SK-N-SH treated with all-trans-retinoic acid at 6 μM for 48 hours (cell line): ENCODE measurements at regions not wholly inside any gene's neighbourhood (a gene's known extent, or its start where the extent isn't known, plus 50 kb on each side); places are given as distances from the start of the nearest gene placed in this dataset.

ENCODE experiments used
- ATAC-seq: fragments of 200-7000 bp; cut with Tn5 transposase; 3 replicates; pipeline ENCODE4 v1.9.1; 2020; ENCODE audit warnings: mild to moderate bottlenecking, moderate library complexity
- ARNTL ChIP-seq: fragments of 450-650 bp; formaldehyde crosslinking; IDR thresholded peaks from 2 replicates; pipeline ENCODE4 v1.5.0; 2020; ENCODE audit warnings: low read depth, mild to moderate bottlenecking, moderate library complexity, borderline replicate concordance
- BACH2 ChIP-seq: fragments of 250-450 bp; sonication (Bioruptor Pico); IDR thresholded peaks from 2 replicates; pipeline ENCODE4 v1.9.0; 2021; ENCODE audit warnings: mild to moderate bottlenecking, borderline replicate concordance
- CREB5 ChIP-seq: fragments of 250-450 bp; sonication (Bioruptor Pico); IDR thresholded peaks from 2 replicates; pipeline ENCODE4 v1.5.1; 2020; ENCODE audit warnings: low read depth, mild to moderate bottlenecking, moderate library complexity
- CSDC2 ChIP-seq: fragments of 250-450 bp; sonication (Bioruptor Pico); IDR thresholded peaks from 2 replicates; pipeline ENCODE4 v1.5.0; 2020; ENCODE audit warnings: mild to moderate bottlenecking, moderate library complexity
- CSRNP3 ChIP-seq: fragments of 250-450 bp; sonication (Bioruptor Pico); IDR thresholded peaks from 2 replicates; pipeline ENCODE4 v1.5.1; 2021; ENCODE audit warnings: mild to moderate bottlenecking, moderate library complexity
- ESRRG ChIP-seq: fragments of 250-450 bp; sonication (Bioruptor Pico); IDR thresholded peaks from 2 replicates; pipeline ENCODE4 v1.6.1; 2021; ENCODE audit warnings: mild to moderate bottlenecking
- GLIS3 ChIP-seq: fragments of 250-450 bp; sonication (Bioruptor Pico); IDR thresholded peaks from 2 replicates; pipeline ENCODE4 v1.5.0; 2020; ENCODE audit warnings: mild to moderate bottlenecking, moderate library complexity
- ISL1 ChIP-seq: fragments of 250-450 bp; sonication (Bioruptor Pico); IDR thresholded peaks from 2 replicates; pipeline ENCODE4 v2.1.2; 2022; ENCODE audit warnings: mild to moderate bottlenecking, moderate library complexity
- OSR1 ChIP-seq: fragments of 250-450 bp; sonication (Bioruptor Pico); IDR thresholded peaks from 2 replicates; pipeline ENCODE4 v1.8.0; 2022; ENCODE audit warnings: moderate library complexity, mild to moderate bottlenecking, inconsistent platforms
- PATZ1 ChIP-seq: fragments of 250-450 bp; sonication (Bioruptor Pico); IDR thresholded peaks from 2 replicates; pipeline ENCODE4 v1.8.0; 2020; ENCODE audit warnings: mild to moderate bottlenecking, moderate library complexity, borderline replicate concordance
- POU6F1 ChIP-seq: fragments of 250-450 bp; sonication (Bioruptor Pico); IDR thresholded peaks from 2 replicates; pipeline ENCODE4 v1.8.0; 2021; ENCODE audit warnings: low read depth, mild to moderate bottlenecking, moderate library complexity, borderline replicate concordance
- PPARA ChIP-seq: fragments of 250-450 bp; sonication (Bioruptor Pico); IDR thresholded peaks from 2 replicates; pipeline ENCODE4 v1.5.0; 2020; ENCODE audit warnings: mild to moderate bottlenecking, borderline replicate concordance
- RARB ChIP-seq: fragments of 250-450 bp; sonication (Bioruptor Pico); IDR thresholded peaks from 2 replicates; pipeline ENCODE4 v1.8.0; 2021; ENCODE audit warnings: mild to moderate bottlenecking, moderate library complexity
- SNAI2 ChIP-seq: fragments of 250-450 bp; sonication (Bioruptor Pico); IDR thresholded peaks from 2 replicates; pipeline ENCODE4 v1.5.0; 2020; ENCODE audit warnings: mild to moderate bottlenecking, moderate library complexity
- TCF4 ChIP-seq: fragments of 250-450 bp; sonication (Bioruptor Pico); IDR thresholded peaks from 2 replicates; pipeline ENCODE4 v1.8.0; 2021; ENCODE audit warnings: mild to moderate bottlenecking, moderate library complexity, borderline replicate concordance
- TOX ChIP-seq: fragments of 250-450 bp; sonication (Bioruptor Pico); IDR thresholded peaks from 2 replicates; pipeline ENCODE4 v1.8.0; 2021; ENCODE audit warnings: mild to moderate bottlenecking, moderate library complexity, borderline replicate concordance
- TSHZ2 ChIP-seq: fragments of 250-450 bp; sonication (Bioruptor Pico); IDR thresholded peaks from 2 replicates; pipeline ENCODE4 v1.5.0; 2020; ENCODE audit warnings: mild to moderate bottlenecking, moderate library complexity
- ZC3H10 ChIP-seq: fragments of 250-450 bp; sonication (Bioruptor Pico); IDR thresholded peaks from 2 replicates; pipeline ENCODE4 v1.5.1; 2021; ENCODE audit warnings: mild to moderate bottlenecking, moderate library complexity
- ZFP3 ChIP-seq: fragments of 250-450 bp; sonication (Bioruptor Pico); IDR thresholded peaks from 2 replicates; pipeline ENCODE4 v1.5.0; 2020; ENCODE audit warnings: mild to moderate bottlenecking, moderate library complexity
- ZFP30 ChIP-seq: fragments of 450-650 bp; formaldehyde crosslinking; IDR thresholded peaks from 2 replicates; pipeline ENCODE4 v1.5.0; 2022; ENCODE audit warnings: mild to moderate bottlenecking, moderate library complexity
- ZNF565 ChIP-seq: fragments of 450-650 bp; formaldehyde crosslinking; conservative IDR thresholded peaks from 2 replicates; pipeline ENCODE4 v1.5.0; 2020; ENCODE audit warnings: low read depth, mild to moderate bottlenecking, moderate library complexity
- ZNF70 ChIP-seq: fragments of 450-650 bp; formaldehyde crosslinking; IDR thresholded peaks from 2 replicates; pipeline ENCODE4 v1.5.0; 2020; ENCODE audit warnings: mild to moderate bottlenecking, moderate library complexity
- ZNF8 ChIP-seq: fragments of 450-650 bp; formaldehyde crosslinking; IDR thresholded peaks from 2 replicates; pipeline ENCODE4 v1.5.0; 2020; ENCODE audit warnings: mild to moderate bottlenecking, moderate library complexity

GRCh38 chr13:79937311-79937710, 403.6 kb downstream of the SPRY2 start:
- ATAC-seq, result no peak
- TF ChIP-seq ZFP30 (CRISPR knock-in tag) (no peak), TCF4 (no peak), ZNF565 (no peak), ZFP3 (CRISPR knock-in tag) (no peak), ZNF8 (CRISPR knock-in tag) (no peak)

GRCh38 chr13:79936368-79937136, 404.4 kb downstream of the SPRY2 start:
- ATAC-seq, result peak; percentile 95
- TF ChIP-seq BACH2 (CRISPR knock-in tag) (no peak), ZFP30 (CRISPR knock-in tag) (no peak), ZNF565 (no peak; the same call in 1 of the 2 replicates), ZNF70 (CRISPR knock-in tag) (no peak), TSHZ2 (CRISPR knock-in tag) (no peak; the same call in 1 of the 2 replicates), ZFP3 (CRISPR knock-in tag) (peak; percentile 4; the same call in 1 of the 2 replicates), PATZ1 (CRISPR knock-in tag) (no peak), TOX (CRISPR knock-in tag) (0 out of 2 replicates have a peak, but pooled peaks have one; percentile 7), CREB5 (CRISPR knock-in tag) (no peak; the same call in 1 of the 2 replicates), GLIS3 (no peak), TCF4 (peak; percentile 84; the same call in 1 of the 2 replicates), CSRNP3 (peak; percentile 72; the same call in 1 of the 2 replicates), ZNF8 (CRISPR knock-in tag) (no peak), ARNTL (CRISPR knock-in tag) (no peak), POU6F1 (CRISPR knock-in tag) (no peak), ZC3H10 (CRISPR knock-in tag) (peak; percentile 72), ESRRG (CRISPR knock-in tag) (no peak), RARB (CRISPR knock-in tag) (no peak), ISL1 (CRISPR knock-in tag) (peak; percentile 94), PPARA (CRISPR knock-in tag) (no peak), OSR1 (no peak), CSDC2 (CRISPR knock-in tag) (peak; percentile 37), SNAI2 (CRISPR knock-in tag) (no peak)
